ENCODE measurements at regions not wholly inside any gene's neighbourhood (a gene's known extent, or its start where the extent isn't known, plus 50 kb on each side); places are given as distances from the start of the nearest gene placed in this dataset.

- no peak for DNase-seq (ENCODE audit: low read depth in 1 of 2, low spot score in 1 of 2)
- Histone ChIP-seq H3K27me3 (ENCODE audit: insufficient read depth, poor library complexity, severe bottlenecking) (no peaks in the 10 kb centered on the region), H3K27ac (replicated peaks) (no peak overlapping the region), H3K4me3 (replicated peaks; ENCODE audit: insufficient read depth, low read length) (no peak overlapping the region)
- TF ChIP-seq, protein P1, sequence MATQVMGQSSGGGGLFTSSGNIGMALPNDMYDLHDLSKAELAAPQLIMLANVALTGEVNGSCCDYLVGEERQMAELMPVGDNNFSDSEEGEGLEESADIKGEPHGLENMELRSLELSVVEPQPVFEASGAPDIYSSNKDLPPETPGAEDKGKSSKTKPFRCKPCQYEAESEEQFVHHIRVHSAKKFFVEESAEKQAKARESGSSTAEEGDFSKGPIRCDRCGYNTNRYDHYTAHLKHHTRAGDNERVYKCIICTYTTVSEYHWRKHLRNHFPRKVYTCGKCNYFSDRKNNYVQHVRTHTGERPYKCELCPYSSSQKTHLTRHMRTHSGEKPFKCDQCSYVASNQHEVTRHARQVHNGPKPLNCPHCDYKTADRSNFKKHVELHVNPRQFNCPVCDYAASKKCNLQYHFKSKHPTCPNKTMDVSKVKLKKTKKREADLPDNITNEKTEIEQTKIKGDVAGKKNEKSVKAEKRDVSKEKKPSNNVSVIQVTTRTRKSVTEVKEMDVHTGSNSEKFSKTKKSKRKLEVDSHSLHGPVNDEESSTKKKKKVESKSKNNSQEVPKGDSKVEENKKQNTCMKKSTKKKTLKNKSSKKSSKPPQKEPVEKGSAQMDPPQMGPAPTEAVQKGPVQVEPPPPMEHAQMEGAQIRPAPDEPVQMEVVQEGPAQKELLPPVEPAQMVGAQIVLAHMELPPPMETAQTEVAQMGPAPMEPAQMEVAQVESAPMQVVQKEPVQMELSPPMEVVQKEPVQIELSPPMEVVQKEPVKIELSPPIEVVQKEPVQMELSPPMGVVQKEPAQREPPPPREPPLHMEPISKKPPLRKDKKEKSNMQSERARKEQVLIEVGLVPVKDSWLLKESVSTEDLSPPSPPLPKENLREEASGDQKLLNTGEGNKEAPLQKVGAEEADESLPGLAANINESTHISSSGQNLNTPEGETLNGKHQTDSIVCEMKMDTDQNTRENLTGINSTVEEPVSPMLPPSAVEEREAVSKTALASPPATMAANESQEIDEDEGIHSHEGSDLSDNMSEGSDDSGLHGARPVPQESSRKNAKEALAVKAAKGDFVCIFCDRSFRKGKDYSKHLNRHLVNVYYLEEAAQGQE (IDR thresholded peaks at IDR 0.05; ENCODE audit: insufficient replicate concordance, low read depth): no peak
- TF ChIP-seq POLR2AphosphoS5 (IDR thresholded peaks at IDR 0.05; ENCODE audit: low read depth) (no peak), SPI1 (IDR thresholded peaks at IDR 0.05; ENCODE audit: borderline replicate concordance, low read depth) (no peak), GABPA (IDR thresholded peaks at IDR 0.05; ENCODE audit: low read depth) (no peak), CTCF (IDR thresholded peaks at IDR 0.05; ENCODE audit: insufficient read depth, low read length) (no peak)
Measured at GRCh38 chr9:135401218-135401617, 78.4 kb upstream of the PPP1R26 start.

DNA sequence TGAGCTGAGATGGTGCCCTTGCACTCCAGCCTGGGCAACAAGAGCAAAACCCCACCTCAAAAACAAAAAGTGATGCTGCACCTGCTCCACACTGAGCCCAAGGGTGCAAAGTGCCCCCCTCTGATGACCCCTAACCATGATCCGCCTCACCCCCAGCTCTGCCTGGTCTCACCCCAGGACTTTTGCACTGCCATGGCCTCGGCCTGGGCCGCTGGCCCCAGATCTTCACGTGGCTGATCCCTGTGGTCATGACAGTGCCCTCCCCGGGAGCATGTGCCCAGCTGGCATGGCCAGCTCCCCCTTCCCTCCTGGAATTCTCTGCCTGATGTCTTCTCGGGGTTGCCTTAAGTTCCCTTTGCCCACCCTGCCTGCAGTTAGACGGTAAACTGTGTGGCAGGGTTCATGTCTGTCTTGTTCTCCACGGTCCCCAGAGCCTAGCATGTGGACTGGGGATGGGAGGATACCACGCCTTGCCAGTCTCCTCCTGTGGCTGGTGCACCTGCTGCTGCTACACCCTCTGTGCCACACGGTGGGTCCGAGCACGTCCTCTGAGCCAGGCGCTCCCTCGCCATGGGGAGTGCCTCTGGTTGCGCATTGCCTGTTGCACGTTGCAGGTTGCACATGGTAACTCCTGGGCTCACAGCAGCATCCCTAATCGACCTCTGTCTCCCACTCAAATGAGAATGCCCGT is 77.4 kb upstream of the PPP1R26 start:
- H3K27me3 ChIP-seq (ENCODE audit: insufficient read depth, poor library complexity, severe bottlenecking): no peaks in the 10 kb centered on the region
- TF ChIP-seq, protein P1 (IDR thresholded peaks at IDR 0.05; ENCODE audit: insufficient replicate concordance, low read depth): no peak
- TF ChIP-seq SPI1 (IDR thresholded peaks at IDR 0.05; ENCODE audit: borderline replicate concordance, low read depth) (no peak), GABPA (IDR thresholded peaks at IDR 0.05; ENCODE audit: low read depth) (no peak), CTCF (IDR thresholded peaks at IDR 0.05; ENCODE audit: insufficient read depth, low read length) (no peak)
- DNase-seq (ENCODE audit: low read depth in 1 of 2, low spot score in 1 of 2): no peak
- no peak overlapping the region for H3K27ac ChIP-seq (replicated peaks)
- no peak overlapping the region for H3K4me3 ChIP-seq (replicated peaks; ENCODE audit: insufficient read depth, low read length)

DNA sequence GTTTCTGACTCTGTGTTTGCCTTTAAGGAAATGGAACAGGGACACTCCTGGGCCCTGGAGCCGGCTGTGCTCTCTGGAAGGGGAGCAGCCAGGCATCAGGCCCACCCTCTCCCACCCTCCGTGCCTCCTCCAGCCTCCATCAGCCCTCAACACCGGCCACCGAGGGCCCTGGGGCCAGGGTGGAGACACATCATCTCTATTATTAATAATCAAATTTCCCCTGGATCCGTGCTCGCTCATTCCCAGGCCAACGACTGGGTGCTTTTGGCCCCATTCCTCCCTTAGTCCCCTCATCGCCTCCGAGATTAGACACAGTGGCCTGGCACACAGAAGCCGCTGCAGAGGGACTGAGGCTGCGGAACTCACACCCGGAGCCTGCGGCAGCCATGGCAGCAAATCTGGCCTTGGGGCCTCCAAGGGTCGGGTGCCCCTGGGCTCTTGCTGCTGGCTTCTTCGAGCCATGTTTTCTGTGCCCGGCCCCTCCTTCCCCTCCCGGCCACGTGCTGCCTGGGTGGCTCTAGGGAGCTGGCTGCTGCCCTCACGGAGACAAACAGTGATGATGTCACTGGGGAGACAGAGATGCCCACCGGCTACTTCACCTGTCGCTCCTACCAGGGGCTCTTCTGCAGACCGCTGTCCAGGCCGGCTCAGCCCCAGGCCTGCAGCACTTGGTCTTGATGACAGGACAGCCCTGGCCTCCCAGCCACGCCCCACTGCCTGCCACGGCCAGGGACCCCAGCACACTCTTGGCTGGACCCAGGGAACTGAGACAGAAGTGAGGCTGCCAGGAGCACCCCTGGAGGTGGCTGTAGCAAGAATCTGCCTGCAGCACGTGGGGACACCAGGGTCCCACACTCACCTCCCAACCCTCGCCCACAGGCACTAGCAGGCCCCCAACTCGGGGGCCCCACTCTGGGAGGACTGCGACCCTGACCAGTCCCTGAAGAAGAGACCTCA is 76.6 kb upstream of the PPP1R26 start:
- Histone ChIP-seq H3K27me3 (ENCODE audit: insufficient read depth, poor library complexity, severe bottlenecking) (no peaks in the 10 kb centered on the region), H3K4me3 (replicated peaks; ENCODE audit: insufficient read depth, low read length) (no peak overlapping the region), H3K27ac (replicated peaks) (no peak overlapping the region)
- no peak for DNase-seq (ENCODE audit: low read depth in 1 of 2, low spot score in 1 of 2)
- no peak for TF ChIP-seq GABPA (IDR thresholded peaks at IDR 0.05; ENCODE audit: low read depth)
- no peak for TF ChIP-seq CTCF (IDR thresholded peaks at IDR 0.05; ENCODE audit: insufficient read depth, low read length)
- TF ChIP-seq POLR2AphosphoS5 (IDR thresholded peaks at IDR 0.05; ENCODE audit: low read depth): no peak
- no peak for TF ChIP-seq SPI1 (IDR thresholded peaks at IDR 0.05; ENCODE audit: borderline replicate concordance, low read depth)
- TF ChIP-seq, protein P1 (IDR thresholded peaks at IDR 0.05; ENCODE audit: insufficient replicate concordance, low read depth): no peak
